ENCODE measurements at regions not wholly inside any gene's neighbourhood (a gene's known extent, or its start where the extent isn't known, plus 50 kb on each side); places are given as distances from the start of the nearest gene placed in this dataset.
A peak's percentile ranks its signal among the peaks of the same experiment; 100 is the strongest.
"Not testable (repeated sequence)": the region's sequence is repeated elsewhere in the genome, so short reads cannot be mapped to it uniquely, and the experiment has no call there.

DNA sequence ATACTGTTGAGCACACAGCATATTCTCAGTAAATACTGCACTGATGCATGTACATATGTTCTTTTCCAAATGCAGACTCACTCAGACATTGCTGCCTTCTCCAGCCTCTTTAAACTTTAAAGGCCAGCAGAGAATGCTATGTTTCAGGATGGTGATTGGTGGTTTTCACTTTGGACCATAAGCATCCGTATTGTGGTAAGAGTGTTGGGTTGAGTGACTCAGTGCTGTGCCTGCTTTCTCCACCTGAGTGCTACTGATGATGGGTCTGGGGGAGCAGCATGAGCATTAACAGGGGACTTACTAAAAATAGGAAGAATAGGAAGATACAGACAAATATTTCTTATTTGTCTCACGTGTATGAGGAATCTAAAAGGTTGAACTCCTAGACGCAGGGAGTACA lies 56.3 kb upstream of the ZNF92 start:
- DNase-seq: no peak

DNA sequence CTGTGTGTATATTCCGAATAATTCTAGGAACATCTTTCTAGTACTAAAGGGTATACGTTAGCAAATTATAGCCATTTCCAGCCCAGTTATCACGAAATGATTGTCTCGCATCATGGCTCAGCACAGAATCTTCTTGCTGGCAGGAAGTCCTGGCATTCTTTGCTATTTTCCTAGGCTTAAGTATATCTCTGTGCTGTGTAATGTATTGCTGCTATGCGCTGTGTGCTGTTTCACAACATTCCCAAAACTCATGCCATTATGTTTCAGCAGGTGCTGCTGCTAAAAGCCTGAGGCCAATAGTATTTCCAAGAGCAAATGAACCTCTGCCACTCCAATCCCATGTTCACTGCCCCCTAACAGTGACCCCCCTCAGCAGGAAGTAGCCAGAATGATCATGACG lies 62.9 kb upstream of the ZNF92 start:
- DNase-seq: no peak

- DNase-seq: no peak
These were observed 65.4 kb upstream of the ZNF92 start for GRCh38 chr7:65308300-65308678.

GRCh38 chr7:65307651-65308299 lies 65.9 kb upstream of the ZNF92 start:
- peak; percentile 22 to 37 for DNase-seq

DNA sequence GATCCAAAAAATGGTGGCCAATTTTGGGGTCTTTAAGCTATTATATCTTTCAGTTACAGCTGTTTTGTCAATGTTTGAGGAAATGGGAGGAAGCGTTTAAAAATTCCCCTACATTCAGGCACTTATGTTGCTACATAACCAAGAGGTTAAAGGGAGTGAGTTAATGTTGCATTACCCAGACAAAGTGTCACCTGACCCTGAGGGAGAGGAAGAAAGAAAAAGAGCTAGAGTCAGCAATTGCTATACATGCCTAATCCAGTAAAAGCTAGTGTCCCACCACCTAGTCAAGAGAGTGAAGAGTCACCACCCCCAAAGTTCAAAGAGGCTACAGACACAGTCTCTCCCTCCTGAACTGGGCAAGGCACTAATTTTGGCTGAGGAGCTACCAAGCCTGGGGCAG lies 69.5 kb upstream of the ZNF92 start:
- DNase-seq: no peak

- DNase-seq: no peak
These were observed 70.8 kb upstream of the ZNF92 start for GRCh38 chr7:65302883-65303282.

GRCh38 chr7:65301007-65301406 lies 72.6 kb upstream of the ZNF92 start:
- no peak for DNase-seq

DNA sequence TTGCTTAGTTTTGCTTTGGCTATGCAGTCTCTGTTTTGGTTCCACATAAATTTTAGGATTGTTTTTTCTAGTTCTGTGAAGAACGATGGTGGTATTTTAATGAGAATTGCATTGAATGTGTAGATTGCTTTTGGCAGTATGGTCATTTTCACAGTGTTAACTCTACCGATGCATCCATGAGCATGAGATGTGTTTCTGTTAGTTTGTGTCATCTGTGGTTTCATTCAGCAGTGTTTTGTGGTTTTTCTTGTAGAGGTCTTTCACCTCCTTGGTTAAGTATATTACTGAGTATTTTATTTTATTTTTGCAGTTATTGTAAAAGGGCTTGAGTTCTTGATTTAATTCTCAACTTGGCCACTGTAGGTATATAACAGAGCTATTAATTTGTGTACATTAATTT lies 78.2 kb upstream of the ZNF92 start:
- DNase-seq: no peak

GRCh38 chr7:65290340-65290739 lies 83.3 kb upstream of the ZNF92 start:
- not testable (repeated sequence) for DNase-seq

GRCh38 chr7:65287023-65287422 lies 86.6 kb upstream of the ZNF92 start:
- no peak for DNase-seq

GRCh38 chr7:65285906-65286864 lies 87.5 kb upstream of the ZNF92 start:
- no peak for DNase-seq

DNA sequence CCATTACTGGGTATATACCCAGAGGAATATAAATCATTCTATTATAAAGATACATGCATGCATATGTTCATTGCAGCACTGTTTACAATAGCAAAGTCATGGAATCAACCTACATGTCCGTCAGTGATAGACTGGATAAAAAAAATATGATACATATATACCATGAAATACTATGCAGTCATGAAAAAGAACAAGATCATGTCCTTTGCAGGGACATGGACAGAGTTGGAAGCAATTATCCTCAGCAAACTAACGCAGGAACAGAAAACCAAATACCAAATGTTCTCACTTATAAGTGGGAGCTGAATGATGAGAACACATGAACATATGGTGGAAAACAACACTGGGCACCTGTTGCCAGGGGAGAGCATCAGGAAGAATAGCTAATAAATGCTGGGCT lies 88.4 kb upstream of the ZNF92 start:
- DNase-seq: not testable (repeated sequence)

DNA sequence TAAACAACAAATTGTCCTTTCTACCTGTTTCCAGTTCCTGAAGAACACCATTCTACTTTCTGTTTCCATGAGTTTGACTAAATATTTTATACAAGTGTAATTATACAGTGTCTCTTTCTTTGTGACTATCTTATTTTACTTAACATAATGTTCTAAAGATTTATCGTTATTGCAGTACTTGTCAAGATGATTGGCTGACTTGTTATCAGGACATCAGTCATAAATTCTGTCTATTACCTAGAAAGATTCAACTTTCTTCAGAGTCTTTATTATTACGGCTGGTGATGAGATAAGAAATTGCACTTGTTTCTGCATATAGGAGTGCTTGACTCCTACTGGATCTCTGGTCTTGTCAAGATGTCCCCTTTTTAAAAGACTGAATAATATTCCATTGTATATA lies 93.9 kb upstream of the ZNF92 start:
- no peak for DNase-seq

DNA sequence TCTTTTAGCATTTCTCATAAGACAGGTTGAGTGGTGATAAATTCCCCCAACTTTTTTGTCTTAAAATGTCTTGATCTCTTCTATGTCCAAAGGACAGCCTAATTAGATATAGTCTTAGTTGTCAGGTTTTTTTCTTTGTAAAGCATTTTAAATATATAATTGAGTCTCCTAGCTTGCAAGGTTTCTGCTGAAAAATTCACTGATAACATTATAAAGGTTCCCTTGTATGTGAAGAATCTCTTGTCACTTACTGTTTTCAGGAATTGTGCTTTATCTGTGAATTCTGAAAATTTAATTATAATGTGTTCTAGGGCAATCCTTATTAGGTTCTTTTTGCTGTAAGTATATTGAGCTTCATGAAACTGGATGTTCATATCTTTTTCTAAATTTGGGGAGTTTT lies 96.8 kb upstream of the ZNF92 start:
- no peak for DNase-seq

DNA sequence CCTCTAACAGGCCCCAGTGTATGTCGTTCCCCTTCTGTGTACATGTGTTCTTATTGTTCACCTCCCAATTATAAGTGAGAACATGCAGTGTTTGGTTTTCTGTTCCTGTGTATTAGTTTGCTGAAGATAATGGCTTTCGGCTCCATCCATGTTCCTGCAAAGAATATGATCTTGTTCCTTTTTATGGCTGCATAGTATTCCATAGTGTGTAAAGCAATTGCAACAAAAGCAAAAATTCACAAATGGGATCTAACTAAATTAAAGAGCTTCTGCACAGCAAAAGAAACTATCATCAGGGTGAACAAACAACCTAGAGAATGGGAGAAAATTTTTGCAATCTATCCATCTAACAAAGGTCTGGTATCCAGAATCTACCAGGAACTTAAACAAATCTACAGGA lies 102.2 kb upstream of the ZNF92 start:
- DNase-seq: not testable (repeated sequence)

DNA sequence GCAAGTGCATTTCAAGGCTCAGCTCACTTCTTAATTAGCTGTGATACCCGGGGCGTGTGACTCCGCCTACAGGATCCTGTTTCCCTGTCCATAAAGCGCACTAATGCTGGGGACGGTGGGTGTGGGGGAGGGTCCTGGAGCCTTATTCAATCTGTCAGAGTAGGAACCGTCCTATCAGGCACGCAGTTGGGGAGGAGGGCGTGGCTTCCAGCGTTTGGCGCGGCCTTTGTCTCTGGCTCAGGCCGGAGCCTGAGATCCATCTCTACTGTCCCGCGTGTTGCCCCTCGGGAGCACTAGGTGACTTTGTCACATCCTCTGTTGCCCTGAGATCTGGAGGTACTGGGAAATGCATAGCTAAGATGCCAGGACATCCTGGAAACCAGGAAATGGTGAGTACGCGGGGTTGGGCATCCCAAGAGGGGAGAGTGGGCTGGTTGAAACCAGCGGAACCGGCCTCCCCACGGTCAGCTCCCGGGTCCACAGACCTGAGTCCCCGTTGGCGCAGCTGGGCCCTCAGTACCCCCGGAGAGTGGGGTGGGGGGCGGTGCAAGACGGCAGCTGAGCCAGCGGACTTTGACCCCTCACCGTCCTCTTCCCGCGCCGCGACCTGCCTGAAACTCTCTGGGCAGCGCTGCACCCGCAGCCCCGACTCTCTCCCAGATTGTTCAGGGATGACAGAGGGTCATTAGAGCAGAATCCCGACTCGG lies 104.4 kb upstream of the ZNF92 start:
- peak; percentile 68 to 75 for DNase-seq

DNA sequence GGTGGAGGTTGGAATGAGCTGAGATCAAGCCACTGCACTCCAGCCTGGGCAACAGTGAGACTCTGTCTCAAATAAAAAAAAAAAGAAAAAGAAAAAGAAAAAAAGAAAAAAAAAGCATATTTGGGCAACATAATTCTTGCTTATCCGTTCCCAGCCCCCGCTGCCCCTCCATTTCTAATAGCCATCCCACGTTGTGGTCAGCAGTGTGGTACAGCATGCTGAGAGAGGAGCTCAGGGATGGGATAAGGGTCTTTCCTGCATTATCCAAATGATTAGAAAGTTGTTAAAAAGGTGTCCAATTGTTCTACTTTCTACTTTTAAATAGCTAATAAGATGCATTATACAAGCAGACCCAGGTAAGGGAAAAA lies 104.9 kb upstream of the ZNF92 start:
- no peak for DNase-seq

DNA sequence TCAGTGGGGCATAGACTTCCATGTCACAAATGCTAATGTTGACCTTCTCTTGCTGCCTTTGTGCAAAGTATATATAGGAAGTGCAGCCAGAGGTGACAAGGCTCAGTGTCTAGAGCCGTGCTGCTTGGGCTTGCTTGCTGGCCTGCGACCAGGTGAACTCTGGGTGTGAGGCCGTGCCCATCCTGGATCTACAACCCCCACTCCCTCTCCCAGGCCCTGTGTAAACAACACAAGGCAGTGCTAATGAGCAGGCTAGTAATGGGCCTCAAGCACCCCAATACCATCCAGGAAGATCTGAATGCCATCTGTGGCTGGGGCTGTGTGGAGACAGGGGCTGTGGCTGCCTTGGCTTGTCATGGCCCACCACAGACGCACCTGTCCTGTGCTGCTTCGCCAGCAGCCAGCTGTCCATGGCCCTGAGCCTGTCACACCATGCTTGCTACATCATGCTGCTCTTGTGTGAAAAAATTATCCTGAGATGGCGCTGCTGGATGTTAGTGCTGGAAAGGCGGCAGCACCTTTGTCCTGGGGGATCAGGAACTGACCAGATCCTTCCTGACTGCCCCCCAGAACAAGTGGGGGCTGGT lies 107.6 kb upstream of the ZNF92 start:
- no peak for DNase-seq

DNA sequence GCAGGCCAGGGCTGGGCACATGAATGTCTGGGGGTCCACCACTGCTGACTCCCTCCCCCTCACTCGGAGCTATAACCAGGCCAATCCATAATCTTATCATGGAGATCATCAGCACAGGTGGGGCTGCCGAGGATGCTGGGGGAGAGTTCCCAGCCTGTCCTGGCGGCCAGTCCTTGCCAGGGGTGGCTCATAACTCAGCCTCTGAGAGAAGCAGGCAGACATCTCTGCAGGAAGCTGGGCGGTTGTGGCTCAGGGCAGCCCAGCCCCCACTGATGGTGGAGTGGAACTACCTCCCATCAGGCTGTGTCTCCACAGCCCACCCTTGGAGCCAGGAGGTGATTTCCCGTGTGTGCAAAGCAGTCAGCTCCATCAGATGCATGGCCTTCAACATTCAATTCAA lies 109.4 kb upstream of the ZNF92 start:
- no peak for DNase-seq

DNA sequence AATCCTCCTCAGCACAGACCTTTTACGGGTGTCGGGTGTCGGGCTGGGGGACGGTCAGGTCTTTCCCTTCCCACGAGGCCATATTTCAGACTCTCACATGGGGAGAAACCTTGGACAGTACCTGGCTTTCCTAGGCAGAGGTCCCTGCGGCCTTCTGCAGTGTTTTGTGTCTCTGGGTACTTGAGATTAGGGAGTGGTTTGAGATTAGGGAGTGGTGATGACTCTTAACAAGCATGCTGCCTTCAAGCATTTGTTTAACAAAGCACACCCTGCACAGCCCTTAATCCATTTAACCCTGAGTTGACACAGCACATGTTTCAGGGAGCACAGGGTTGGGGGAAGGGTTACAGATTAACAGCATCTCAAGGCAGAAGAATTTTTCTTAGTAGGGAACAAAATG lies 113.0 kb upstream of the ZNF92 start:
- DNase-seq: not testable (repeated sequence)

- not testable (repeated sequence) for DNase-seq
These were observed 113.7 kb upstream of the ZNF92 start for GRCh38 chr7:65259864-65260525.

GRCh38 chr7:65254061-65254460 lies 119.6 kb upstream of the ZNF92 start:
- DNase-seq: no peak

All from activated CD4-positive, alpha-beta T cell treated with anti-CD3 and anti-CD28 coated beads, Interleukin-2, amount 50 U/mL, for 48 hours (primary cell).